Nephron (organoid): ENCODE measurements at regions not wholly inside any gene's neighbourhood (a gene's known extent, or its start where the extent isn't known, plus 50 kb on each side); places are given as distances from the start of the nearest gene placed in this dataset.
"Not testable (repeated sequence)": the region's sequence is repeated elsewhere in the genome, so short reads cannot be mapped to it uniquely, and the experiment has no call there.

ENCODE experiments used
- H3K27ac Mint-ChIP-seq, 3 experiments: 2 replicates each; pipeline ENCODE4 v1.8.0; 2020; ENCODE audit warnings: mixed read lengths in 3 of 3, mild to moderate bottlenecking in 2 of 3, moderate library complexity in 1 of 3
- H3K27me3 Mint-ChIP-seq: 2 replicates; pipeline ENCODE4 v1.8.0; 2021; ENCODE audit warnings: low read depth, mild to moderate bottlenecking, moderate library complexity, mixed read lengths
- H3K36me3 Mint-ChIP-seq: 2 replicates; pipeline ENCODE4 v1.8.0; 2020; ENCODE audit warnings: low read depth, mixed read lengths
- H3K4me1 Mint-ChIP-seq: 2 replicates; pipeline ENCODE4 v1.8.0; 2020; ENCODE audit warnings: mixed read lengths
- H3K4me3 Mint-ChIP-seq, 3 experiments: 2 replicates each; pipeline ENCODE4 v1.8.0; 2020; ENCODE audit warnings: mild to moderate bottlenecking in 3 of 3, mixed read lengths in 3 of 3, moderate library complexity in 2 of 3
- H3K9me3 Mint-ChIP-seq: 2 replicates; pipeline ENCODE4 v1.8.0; 2020; ENCODE audit warnings: mixed read lengths
- TF ChIP-seq, protein P1 (sequence below), 3 experiments: fragments of 200-600 bp; sonication (generic); IDR thresholded peaks; one replicate each; pipeline ENCODE4 v1.5.0; 2021; ENCODE audit warnings: antibody characterized with exemption in 3 of 3; ENCODE audit not compliant: unreplicated experiment in 3 of 3

DNA sequence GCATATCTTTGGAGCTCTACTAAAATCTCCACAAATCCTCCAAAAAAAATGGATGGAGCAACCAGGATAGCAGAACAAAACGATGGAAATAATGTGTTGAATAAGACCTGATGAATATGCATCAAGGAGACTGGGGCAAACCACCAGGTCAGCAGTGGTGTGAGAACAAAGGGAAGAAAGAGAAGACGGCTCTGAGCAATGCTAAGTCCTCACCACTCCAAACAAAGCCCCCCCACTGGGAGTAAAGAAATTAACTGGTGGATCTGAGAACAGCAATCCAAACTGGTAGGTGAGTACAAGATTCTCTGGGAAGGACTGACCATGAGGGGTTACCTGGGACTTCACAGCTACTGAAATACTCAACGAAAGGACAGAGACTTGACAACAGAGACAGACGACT is 977.3 kb downstream of the TBL1XR1 start:
- peaks cover 4% of the 10 kb centered on the region for H3K27me3 Mint-ChIP-seq

DNA sequence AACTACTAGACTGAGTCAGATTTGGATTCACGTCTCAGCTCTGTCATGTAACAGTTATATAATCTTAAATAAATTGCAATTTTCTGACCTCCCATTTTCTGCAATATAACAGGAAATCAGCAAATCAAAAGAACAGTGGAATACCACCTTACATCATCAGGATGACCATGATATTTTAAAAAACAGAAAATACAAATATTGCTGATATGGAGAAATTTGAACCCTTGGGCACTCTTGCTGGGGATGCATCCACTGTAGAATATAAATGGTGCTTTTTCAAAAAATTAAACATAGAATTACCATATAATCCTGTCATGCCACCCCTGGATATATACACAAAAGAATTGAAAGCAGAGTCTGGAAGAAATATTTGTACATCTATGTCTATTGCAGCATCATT is 982.5 kb downstream of the TBL1XR1 start:
- TF ChIP-seq, protein P1, sequence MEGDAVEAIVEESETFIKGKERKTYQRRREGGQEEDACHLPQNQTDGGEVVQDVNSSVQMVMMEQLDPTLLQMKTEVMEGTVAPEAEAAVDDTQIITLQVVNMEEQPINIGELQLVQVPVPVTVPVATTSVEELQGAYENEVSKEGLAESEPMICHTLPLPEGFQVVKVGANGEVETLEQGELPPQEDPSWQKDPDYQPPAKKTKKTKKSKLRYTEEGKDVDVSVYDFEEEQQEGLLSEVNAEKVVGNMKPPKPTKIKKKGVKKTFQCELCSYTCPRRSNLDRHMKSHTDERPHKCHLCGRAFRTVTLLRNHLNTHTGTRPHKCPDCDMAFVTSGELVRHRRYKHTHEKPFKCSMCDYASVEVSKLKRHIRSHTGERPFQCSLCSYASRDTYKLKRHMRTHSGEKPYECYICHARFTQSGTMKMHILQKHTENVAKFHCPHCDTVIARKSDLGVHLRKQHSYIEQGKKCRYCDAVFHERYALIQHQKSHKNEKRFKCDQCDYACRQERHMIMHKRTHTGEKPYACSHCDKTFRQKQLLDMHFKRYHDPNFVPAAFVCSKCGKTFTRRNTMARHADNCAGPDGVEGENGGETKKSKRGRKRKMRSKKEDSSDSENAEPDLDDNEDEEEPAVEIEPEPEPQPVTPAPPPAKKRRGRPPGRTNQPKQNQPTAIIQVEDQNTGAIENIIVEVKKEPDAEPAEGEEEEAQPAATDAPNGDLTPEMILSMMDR (IDR thresholded peaks at IDR 0.05; ENCODE audit: unreplicated experiment in 3 of 3), result no peak
- Mint-ChIP-seq H3K4me3 (no peak overlapping the region), H3K27ac (no peak overlapping the region), H3K9me3 (peaks cover 4% of the 10 kb centered on the region), H3K36me3 (no peaks in the 10 kb centered on the region), H3K4me1 (no peaks in the 10 kb centered on the region), H3K27me3 (no peaks in the 10 kb centered on the region)

More for the DNA sequence above, 977.3 kb downstream of the TBL1XR1 start:
- Mint-ChIP-seq H3K27ac (no peak overlapping the region), H3K36me3 (no peaks in the 10 kb centered on the region), H3K4me3 (no peak overlapping the region), H3K4me1 (no peaks in the 10 kb centered on the region), H3K9me3 (peaks cover 13% of the 10 kb centered on the region)
- TF ChIP-seq, protein P1 (IDR thresholded peaks at IDR 0.05; ENCODE audit: unreplicated experiment in 3 of 3), result no peak

DNA sequence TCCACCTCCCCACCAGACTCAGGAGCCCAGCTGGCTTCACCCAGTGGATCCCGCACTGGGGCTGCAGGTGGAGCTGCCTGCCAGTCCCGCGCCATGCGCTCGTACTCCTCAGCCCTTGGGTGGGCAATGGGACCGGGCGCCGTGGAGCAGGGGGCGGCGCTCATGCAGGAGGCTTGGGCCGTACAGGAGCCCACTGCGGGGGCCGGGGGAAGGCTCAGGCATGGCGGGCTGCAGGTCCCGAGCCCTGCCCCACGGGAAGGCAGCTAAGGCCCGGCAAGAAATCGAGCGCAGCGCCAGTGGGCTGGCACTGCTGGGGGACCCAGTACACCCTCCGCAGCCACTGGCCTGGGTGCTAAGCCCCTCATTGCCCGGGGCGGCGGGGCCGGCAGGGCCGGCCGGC is 984.0 kb downstream of the TBL1XR1 start:
- H3K27me3 Mint-ChIP-seq, H3K4me1 Mint-ChIP-seq, H3K27ac Mint-ChIP-seq, H3K36me3 Mint-ChIP-seq, H3K9me3 Mint-ChIP-seq, H3K4me3 Mint-ChIP-seq: not testable (repeated sequence)

DNA sequence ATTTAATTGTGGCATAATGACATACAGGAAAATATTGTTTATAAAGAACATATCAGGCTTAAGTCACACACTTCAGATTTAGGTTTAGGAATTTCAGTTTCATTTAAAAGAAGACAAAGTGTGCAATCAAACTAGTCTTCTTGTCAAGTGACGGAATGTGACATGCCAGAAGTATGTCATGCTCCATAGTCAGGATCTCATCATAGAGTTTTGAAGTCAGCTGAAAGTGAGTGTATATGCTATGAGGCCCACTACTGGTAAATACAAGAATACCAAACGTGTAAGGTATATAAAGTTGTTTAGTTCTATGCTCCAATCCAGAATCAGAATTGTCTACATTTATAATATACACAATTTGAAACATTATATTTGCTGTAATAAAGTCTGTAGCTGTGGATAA is 988.4 kb downstream of the TBL1XR1 start:
- H3K9me3 Mint-ChIP-seq, result no peaks in the 10 kb centered on the region
- no peak overlapping the region for H3K27ac Mint-ChIP-seq
- no peaks in the 10 kb centered on the region for H3K36me3 Mint-ChIP-seq
- TF ChIP-seq, protein P1 (IDR thresholded peaks at IDR 0.05; ENCODE audit: unreplicated experiment in 3 of 3), result no peak
- H3K27me3 Mint-ChIP-seq, result no peaks in the 10 kb centered on the region
- no peaks in the 10 kb centered on the region for H3K4me1 Mint-ChIP-seq
- no peak overlapping the region for H3K4me3 Mint-ChIP-seq

DNA sequence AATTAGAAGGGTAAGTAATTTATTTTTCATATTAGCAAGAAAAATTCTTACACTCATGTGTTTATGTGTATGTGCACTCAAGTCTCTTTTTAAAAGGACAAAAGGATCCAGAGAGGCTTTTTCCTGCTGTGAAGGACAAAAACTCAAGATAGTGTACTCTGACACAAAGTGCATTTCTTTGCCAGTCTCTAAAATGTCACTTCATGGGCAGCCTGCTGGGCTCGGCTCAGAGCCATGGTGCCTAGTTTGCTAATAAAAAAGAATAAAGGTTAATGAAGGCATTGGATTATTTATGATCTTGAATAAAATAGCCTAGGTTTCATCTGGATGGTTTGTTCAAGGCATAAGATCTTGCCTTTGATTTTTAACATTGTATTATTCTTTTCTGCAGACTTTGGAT is 989.0 kb downstream of the TBL1XR1 start:
- no peaks in the 10 kb centered on the region for H3K36me3 Mint-ChIP-seq

DNA sequence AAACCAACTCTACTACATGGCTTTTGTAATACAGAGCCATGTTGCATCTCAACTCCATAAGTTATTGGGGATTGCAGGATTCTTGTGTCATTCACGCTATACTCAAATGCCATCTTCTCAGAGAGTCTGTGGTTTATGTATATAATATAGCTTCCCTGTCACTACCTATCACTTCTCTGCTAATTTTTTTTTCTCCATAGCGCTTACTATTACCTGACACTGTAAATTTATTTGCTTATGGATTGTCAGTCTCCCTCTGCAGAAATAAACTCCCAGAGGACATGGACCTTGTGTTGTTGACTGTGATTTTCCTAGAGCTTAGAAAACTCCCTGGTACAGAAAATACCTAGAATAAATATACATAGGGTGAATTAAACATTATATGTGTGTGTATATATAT is 990.5 kb downstream of the TBL1XR1 start:
- Mint-ChIP-seq H3K27me3 (no peaks in the 10 kb centered on the region), H3K27ac (no peak overlapping the region), H3K36me3 (no peaks in the 10 kb centered on the region), H3K4me3 (no peak overlapping the region), H3K4me1 (no peaks in the 10 kb centered on the region), H3K9me3 (peaks cover 3% of the 10 kb centered on the region)
- TF ChIP-seq, protein P1 (IDR thresholded peaks at IDR 0.05; ENCODE audit: unreplicated experiment in 3 of 3), result no peak

More for the DNA sequence above, 989.0 kb downstream of the TBL1XR1 start:
- Mint-ChIP-seq H3K27ac (no peak overlapping the region), H3K9me3 (no peaks in the 10 kb centered on the region), H3K4me1 (no peaks in the 10 kb centered on the region), H3K4me3 (no peak overlapping the region), H3K27me3 (no peaks in the 10 kb centered on the region)
- TF ChIP-seq, protein P1 (IDR thresholded peaks at IDR 0.05; ENCODE audit: unreplicated experiment in 3 of 3), result no peak
